GM18868 (cell line): ENCODE measurements at regions not wholly inside any gene's neighbourhood (a gene's known extent, or its start where the extent isn't known, plus 50 kb on each side); places are given as distances from the start of the nearest gene placed in this dataset.
"Not testable (repeated sequence)": the region's sequence is repeated elsewhere in the genome, so short reads cannot be mapped to it uniquely, and the experiment has no call there.

Experiments used
- ATAC-seq: cut with Tn5 transposase; IDR thresholded peaks from one replicate; pipeline ENCODE4 v1.9.1; 2021; ENCODE audit warnings: mild to moderate bottlenecking, moderate library complexity; ENCODE audit not compliant: unreplicated experiment

- ATAC-seq, result peak; percentile 83
Observed at GRCh38 chr1:81547912-81548303, 252.8 kb upstream of the ADGRL2 start.

GRCh38 chr1:81547261-81547911 is 253.3 kb upstream of the ADGRL2 start:
- ATAC-seq, result peak; percentile 3

GRCh38 chr1:81545734-81546133 is 255.0 kb upstream of the ADGRL2 start:
- ATAC-seq, result no peak

- no peak for ATAC-seq
Observed at GRCh38 chr1:81543764-81544163, 257.0 kb upstream of the ADGRL2 start.

- ATAC-seq, result no peak
Observed at GRCh38 chr1:81542196-81542595, 258.5 kb upstream of the ADGRL2 start.

GRCh38 chr1:81540216-81540615 is 260.5 kb upstream of the ADGRL2 start:
- no peak for ATAC-seq

GRCh38 chr1:81529014-81529413 is 271.7 kb upstream of the ADGRL2 start:
- ATAC-seq, result no peak

GRCh38 chr1:81525085-81525484 is 275.6 kb upstream of the ADGRL2 start:
- ATAC-seq, result no peak

GRCh38 chr1:81519987-81520386 is 280.7 kb upstream of the ADGRL2 start:
- no peak for ATAC-seq

- ATAC-seq, result no peak
Observed at GRCh38 chr1:81517987-81518386, 282.7 kb upstream of the ADGRL2 start.

- no peak for ATAC-seq
Observed at GRCh38 chr1:81513796-81514354, 286.9 kb upstream of the ADGRL2 start.

- no peak for ATAC-seq
Observed at GRCh38 chr1:81512252-81513003, 288.3 kb upstream of the ADGRL2 start.

GRCh38 chr1:81511281-81511680 is 289.5 kb upstream of the ADGRL2 start:
- no peak for ATAC-seq

- no peak for ATAC-seq
Observed at GRCh38 chr1:81510701-81511100, 290.0 kb upstream of the ADGRL2 start.

- ATAC-seq, result no peak
Observed at GRCh38 chr1:81509594-81509993, 291.1 kb upstream of the ADGRL2 start.

GRCh38 chr1:81506699-81507098 is 294.0 kb upstream of the ADGRL2 start:
- no peak for ATAC-seq

GRCh38 chr1:81505831-81506230 is 294.9 kb upstream of the ADGRL2 start:
- ATAC-seq, result peak; percentile 98

- ATAC-seq, result not testable (repeated sequence)
Observed at GRCh38 chr1:81504820-81505219, 295.9 kb upstream of the ADGRL2 start.

GRCh38 chr1:81502705-81503104 is 298.0 kb upstream of the ADGRL2 start:
- not testable (repeated sequence) for ATAC-seq

GRCh38 chr1:81501485-81501884 is 299.2 kb upstream of the ADGRL2 start:
- ATAC-seq, result not testable (repeated sequence)

GRCh38 chr1:81499487-81499886 is 301.2 kb upstream of the ADGRL2 start:
- no peak for ATAC-seq
